ENCODE measurements at regions not wholly inside any gene's neighbourhood (a gene's known extent, or its start where the extent isn't known, plus 50 kb on each side); places are given as distances from the start of the nearest gene placed in this dataset.

GRCh38 chr5:173774271-173774761 is 113.8 kb upstream of the CPEB4 start:
- Histone ChIP-seq H4K5ac (ENCODE audit: insufficient read length, low read depth, low read length) (no peak overlapping the region), H3K4me1 (ENCODE audit: insufficient read depth, low read length) (no peaks in the 10 kb centered on the region; the same call in 1 of the 2 replicates), H3K27ac (ENCODE audit: insufficient read length, low read depth, low read length) (no peak overlapping the region), H2BK120ac (ENCODE audit: low read depth, low read length, poor library complexity, severe bottlenecking) (no peak overlapping the region), H4K91ac (ENCODE audit: insufficient read length, low read depth, low read length) (no peak overlapping the region), H3K79me1 (ENCODE audit: insufficient read depth, low read depth, low read length, poor library complexity, severe bottlenecking) (no peaks in the 10 kb centered on the region), H4K20me1 (ENCODE audit: control insufficient read depth, insufficient read depth, insufficient read length) (no peaks in the 10 kb centered on the region), H3K4me2 (ENCODE audit: insufficient read depth, insufficient read length, low read length) (no peak overlapping the region), H3K23me2 (ENCODE audit: insufficient read length, low read depth, low read length, poor library complexity, severe bottlenecking) (no peaks in the 10 kb centered on the region), H2BK20ac (ENCODE audit: low read depth, low read length, poor library complexity, severe bottlenecking) (no peak overlapping the region), H3K56ac (ENCODE audit: insufficient read length, low read depth, low read length) (no peak overlapping the region), H3K79me2 (ENCODE audit: insufficient read depth, low read length) (no peaks in the 10 kb centered on the region), H2AFZ (ENCODE audit: low read length) (no peak overlapping the region), H3K18ac (ENCODE audit: insufficient read length, low read depth, low read length) (no peak overlapping the region), H4K8ac (replicated peaks; ENCODE audit: insufficient read length, low read depth, low read length) (no peak overlapping the region), H3T11ph (ENCODE audit: low read length) (no peak overlapping the region), H3K27me3 (ENCODE audit: insufficient read depth, low read length) (no peaks in the 10 kb centered on the region), H2BK15ac (ENCODE audit: low read depth, low read length) (no peak overlapping the region), H3K14ac (ENCODE audit: insufficient read depth, low read length) (no peak overlapping the region), H2AK5ac (ENCODE audit: insufficient read length, low read length) (no peak overlapping the region), H3K9ac (ENCODE audit: extremely low read depth, insufficient read length, low read length) (no peak overlapping the region), H3K9me3 (ENCODE audit: control insufficient read depth, low read depth, low read length) (no peaks in the 10 kb centered on the region), H3K23ac (ENCODE audit: insufficient read length, low read depth, low read length) (no peak overlapping the region), H2BK5ac (ENCODE audit: insufficient read length, low read length) (no peak overlapping the region), H3K4ac (ENCODE audit: low read depth, low read length) (no peak overlapping the region), H2BK12ac (ENCODE audit: insufficient read length, low read depth, low read length) (no peak overlapping the region)
- Mint-ChIP-seq H3K9me3 (no peaks in the 10 kb centered on the region), H3K4me3 (no peak overlapping the region), H3K27me3 (ENCODE audit: low read depth) (peaks cover 11% of the 10 kb centered on the region), H3K4me1 (peaks cover 25 to 31% of the 10 kb centered on the region in 2 experiments), H3K27ac (no peak overlapping the region), H3K36me3 (ENCODE audit: insufficient read depth in 1 of 3, low read depth in 3 of 3) (no peaks in the 10 kb centered on the region)
- no CpG with 5 or more reads among the region's 4 CpGs for WGBS (ENCODE audit: extremely low coverage, insufficient read length, low lambda C conversion rate)
- no peak for TF ChIP-seq CTCF (conservative IDR thresholded peaks at IDR 0.05)
- DNase-seq, result no peak

All from H9 (cell line).